Glutamatergic neuron (in vitro differentiated cells): ENCODE measurements at regions not wholly inside any gene's neighbourhood (a gene's known extent, or its start where the extent isn't known, plus 50 kb on each side); places are given as distances from the start of the nearest gene placed in this dataset.

Source experiments
- DNase-seq: peaks from one replicate; pipeline ENCODE4 v3.0.0; 2022
- H3K27ac Mint-ChIP-seq: one replicate; pipeline ENCODE4 v1.8.0; 2020; ENCODE audit warnings: mild to moderate bottlenecking, mixed read lengths, inconsistent platforms; ENCODE audit not compliant: unreplicated experiment
- H3K27me3 Mint-ChIP-seq: one replicate; pipeline ENCODE4 v1.8.0; 2020; ENCODE audit warnings: mild to moderate bottlenecking, moderate library complexity, mixed read lengths, inconsistent platforms; ENCODE audit not compliant: unreplicated experiment
- H3K36me3 Mint-ChIP-seq: one replicate; pipeline ENCODE4 v1.8.0; 2020; ENCODE audit warnings: mild to moderate bottlenecking, mixed read lengths, inconsistent platforms; ENCODE audit not compliant: unreplicated experiment
- H3K4me1 Mint-ChIP-seq: one replicate; pipeline ENCODE4 v1.8.0; 2020; ENCODE audit warnings: mild to moderate bottlenecking, low read depth, mixed read lengths, inconsistent platforms; ENCODE audit not compliant: unreplicated experiment
- H3K4me3 Mint-ChIP-seq: one replicate; pipeline ENCODE4 v1.8.0; 2020; ENCODE audit warnings: mild to moderate bottlenecking, mixed read lengths, inconsistent platforms; ENCODE audit not compliant: unreplicated experiment
- H3K9me3 Mint-ChIP-seq: one replicate; pipeline ENCODE4 v1.8.0; 2020; ENCODE audit warnings: mild to moderate bottlenecking, moderate library complexity, mixed read lengths, inconsistent platforms; ENCODE audit not compliant: unreplicated experiment
- TF ChIP-seq, protein P1 (sequence below): fragments of 200-600 bp; sonication (generic); IDR thresholded peaks from one replicate; pipeline ENCODE4 v1.5.0; 2021; ENCODE audit not compliant: partially characterized antibody, unreplicated experiment

DNA sequence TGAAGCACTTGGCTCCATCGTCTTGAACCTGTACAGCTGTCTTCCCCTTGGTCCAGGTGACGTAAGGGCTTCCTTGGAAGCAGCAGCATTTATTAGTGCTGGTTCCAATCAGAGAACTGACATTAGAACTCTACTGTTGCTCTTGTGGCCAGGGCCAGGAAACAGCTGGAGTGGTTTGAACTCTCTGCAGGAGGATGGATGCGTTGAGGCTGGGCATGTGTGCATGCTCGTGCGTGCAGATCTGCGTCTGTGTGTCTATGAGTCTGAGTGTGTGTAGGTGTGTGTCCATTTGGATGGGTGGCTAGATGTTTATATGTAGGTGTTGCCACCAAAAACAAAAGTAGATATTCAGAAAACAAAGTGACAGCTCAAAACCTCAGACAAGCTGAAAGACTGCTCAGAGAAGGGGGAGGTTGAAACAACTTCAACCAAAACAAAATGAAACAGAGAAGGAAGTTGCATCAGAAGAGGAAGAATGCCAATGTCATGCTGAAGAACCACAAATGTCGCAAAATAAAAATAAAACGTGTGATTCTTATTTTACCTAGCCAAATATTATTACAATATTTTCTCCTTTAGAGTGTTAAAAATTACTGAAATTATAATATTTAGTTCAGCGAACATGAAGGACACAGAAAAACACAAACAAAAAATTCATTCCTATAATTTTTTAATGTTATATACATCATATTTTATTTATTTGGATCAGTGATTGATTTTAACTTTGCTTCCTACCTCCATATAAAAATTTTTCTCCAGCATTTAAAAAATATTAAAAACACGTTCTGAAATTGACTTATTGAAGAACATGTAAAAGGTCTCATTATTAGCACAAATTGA, 96.1 kb upstream of the MKLN1 start:
- TF ChIP-seq, protein P1, sequence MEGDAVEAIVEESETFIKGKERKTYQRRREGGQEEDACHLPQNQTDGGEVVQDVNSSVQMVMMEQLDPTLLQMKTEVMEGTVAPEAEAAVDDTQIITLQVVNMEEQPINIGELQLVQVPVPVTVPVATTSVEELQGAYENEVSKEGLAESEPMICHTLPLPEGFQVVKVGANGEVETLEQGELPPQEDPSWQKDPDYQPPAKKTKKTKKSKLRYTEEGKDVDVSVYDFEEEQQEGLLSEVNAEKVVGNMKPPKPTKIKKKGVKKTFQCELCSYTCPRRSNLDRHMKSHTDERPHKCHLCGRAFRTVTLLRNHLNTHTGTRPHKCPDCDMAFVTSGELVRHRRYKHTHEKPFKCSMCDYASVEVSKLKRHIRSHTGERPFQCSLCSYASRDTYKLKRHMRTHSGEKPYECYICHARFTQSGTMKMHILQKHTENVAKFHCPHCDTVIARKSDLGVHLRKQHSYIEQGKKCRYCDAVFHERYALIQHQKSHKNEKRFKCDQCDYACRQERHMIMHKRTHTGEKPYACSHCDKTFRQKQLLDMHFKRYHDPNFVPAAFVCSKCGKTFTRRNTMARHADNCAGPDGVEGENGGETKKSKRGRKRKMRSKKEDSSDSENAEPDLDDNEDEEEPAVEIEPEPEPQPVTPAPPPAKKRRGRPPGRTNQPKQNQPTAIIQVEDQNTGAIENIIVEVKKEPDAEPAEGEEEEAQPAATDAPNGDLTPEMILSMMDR = no peak
- Mint-ChIP-seq H3K27ac (no peak overlapping the region), H3K27me3 (peaks cover 4% of the 10 kb centered on the region), H3K4me1 (no peaks in the 10 kb centered on the region), H3K36me3 (no peaks in the 10 kb centered on the region), H3K9me3 (peaks cover under 1% of the 10 kb centered on the region), H3K4me3 (no peak overlapping the region)
- DNase-seq = no peak

- Mint-ChIP-seq H3K27me3 (peaks cover 4% of the 10 kb centered on the region), H3K27ac (no peak overlapping the region), H3K36me3 (no peaks in the 10 kb centered on the region), H3K4me3 (no peak overlapping the region), H3K9me3 (no peaks in the 10 kb centered on the region), H3K4me1 (no peaks in the 10 kb centered on the region)
- TF ChIP-seq, protein P1 = no peak
- DNase-seq = no peak
These were observed 94.9 kb upstream of the MKLN1 start for GRCh38 chr7:131232768-131233167.

- H3K4me1 Mint-ChIP-seq = no peaks in the 10 kb centered on the region
- H3K4me3 Mint-ChIP-seq = no peak overlapping the region
These were observed 94.5 kb upstream of the MKLN1 start for GRCh38 chr7:131233193-131233592.

DNA sequence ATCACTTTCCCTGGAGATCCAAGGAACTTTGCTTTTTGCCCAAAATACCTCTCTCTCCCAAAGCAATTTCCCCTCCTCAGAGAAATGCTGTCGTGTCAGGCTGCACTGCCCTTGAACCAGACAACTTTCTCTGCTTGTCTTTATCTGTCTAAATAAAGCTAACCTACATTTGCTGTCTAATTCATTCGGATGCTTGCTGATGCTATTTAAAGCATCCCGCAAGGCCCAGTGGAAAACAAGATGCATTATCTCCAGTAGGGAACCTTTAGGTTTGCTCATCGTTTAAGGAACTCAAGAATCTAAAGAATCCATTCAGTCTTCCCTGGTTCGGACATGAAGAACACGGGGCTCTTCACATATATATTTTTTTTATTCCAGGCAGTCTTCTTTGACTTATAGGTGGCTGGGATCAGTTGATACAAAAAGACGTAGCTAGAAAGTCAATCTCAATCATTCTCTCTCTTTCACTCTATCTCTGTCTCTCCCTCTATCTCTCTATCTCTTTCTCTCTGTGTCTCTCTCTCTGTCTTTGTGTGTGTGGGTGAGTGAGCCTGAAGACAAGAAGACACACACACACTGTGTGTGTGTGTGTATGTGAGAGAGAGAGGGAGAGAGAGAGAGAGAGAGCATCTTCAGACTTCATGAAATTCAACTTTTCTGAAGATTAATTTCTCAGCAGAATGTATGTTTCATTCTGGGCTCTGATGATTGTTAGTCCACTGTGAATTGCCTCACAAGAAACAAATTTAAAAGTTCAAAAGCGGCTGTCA, 92.8 kb upstream of the MKLN1 start:
- no peak overlapping the region for H3K27ac Mint-ChIP-seq
- no peaks in the 10 kb centered on the region for H3K4me1 Mint-ChIP-seq
- TF ChIP-seq, protein P1 = no peak
- no peak for DNase-seq
- H3K4me3 Mint-ChIP-seq = no peak overlapping the region
- H3K9me3 Mint-ChIP-seq = no peaks in the 10 kb centered on the region
- no peaks in the 10 kb centered on the region for H3K36me3 Mint-ChIP-seq
- peaks cover 4% of the 10 kb centered on the region for H3K27me3 Mint-ChIP-seq

More at GRCh38 chr7:131233193-131233592, 94.5 kb upstream of the MKLN1 start:
- no peaks in the 10 kb centered on the region for H3K9me3 Mint-ChIP-seq
- peaks cover 4% of the 10 kb centered on the region for H3K27me3 Mint-ChIP-seq
- no peak overlapping the region for H3K27ac Mint-ChIP-seq
- TF ChIP-seq, protein P1 = no peak
- DNase-seq = no peak
- H3K36me3 Mint-ChIP-seq = no peaks in the 10 kb centered on the region
